ENCODE measurements at regions not wholly inside any gene's neighbourhood (a gene's known extent, or its start where the extent isn't known, plus 50 kb on each side); places are given as distances from the start of the nearest gene placed in this dataset.

GRCh38 chr5:28216939-28217360, 1178.6 kb upstream of the CDH9 start:
- peaks cover 0 to 8% (median 2%) of the 10 kb centered on the region in 4 donors for H3K4me1 Mint-ChIP-seq
- H3K27me3 Mint-ChIP-seq = no peaks in the 10 kb centered on the region
- Histone ChIP-seq H3K36me3 (ENCODE audit: insufficient read depth, low read length) (no peaks in the 10 kb centered on the region), H3K27ac (ENCODE audit: low read depth, low read length) (no peak overlapping the region), H3K4me3 (ENCODE audit: low read length in 2 of 2) (no peak overlapping the region), H3K27me3 (ENCODE audit: insufficient read depth, low read length) (no peaks in the 10 kb centered on the region), H3K9me3 (ENCODE audit: control insufficient read depth in 1 of 2, low read length in 2 of 2) (no peaks in the 10 kb centered on the region), H3K4me1 (ENCODE audit: insufficient read depth, low read length) (no peaks in the 10 kb centered on the region)
- H3K27ac Mint-ChIP-seq = no peak overlapping the region
- intact Hi-C loops (cut with micrococcal nuclease) = no loop called here
- CTCF ChIA-PET (ENCODE audit: partially characterized antibody) = no interaction called here
- no peak for DNase-seq
- H3K36me3 Mint-ChIP-seq = no peaks in the 10 kb centered on the region
- POLR2A ChIA-PET (ENCODE audit: partially characterized antibody) = no interaction called here
- H3K9me3 Mint-ChIP-seq = peaks cover 0 to 10% (median 4%) of the 10 kb centered on the region in 8 donors
- H3K4me3 Mint-ChIP-seq = no peak overlapping the region

GRCh38 chr5:28215091-28215490, 1176.7 kb upstream of the CDH9 start:
- Mint-ChIP-seq H3K36me3 (no peaks in the 10 kb centered on the region), H3K9me3 (peaks cover 0 to 15% (median 6%) of the 10 kb centered on the region in 8 donors), H3K4me3 (no peak overlapping the region)

GRCh38 chr5:28214292-28214691, 1175.9 kb upstream of the CDH9 start:
- no peak for DNase-seq
- Histone ChIP-seq H3K4me3 (ENCODE audit: low read length in 2 of 2) (no peak overlapping the region), H3K27me3 (ENCODE audit: insufficient read depth, low read length) (no peaks in the 10 kb centered on the region), H3K27ac (ENCODE audit: low read depth, low read length) (no peak overlapping the region), H3K36me3 (ENCODE audit: insufficient read depth, low read length) (no peaks in the 10 kb centered on the region), H3K4me1 (ENCODE audit: insufficient read depth, low read length) (no peaks in the 10 kb centered on the region), H3K9me3 (ENCODE audit: control insufficient read depth in 1 of 2, low read length in 2 of 2) (no peaks in the 10 kb centered on the region)
- Mint-ChIP-seq H3K27ac (no peak overlapping the region), H3K36me3 (no peaks in the 10 kb centered on the region), H3K4me3 (no peak overlapping the region), H3K4me1 (peaks cover 0 to 4% (median 2%) of the 10 kb centered on the region in 4 donors), H3K27me3 (no peaks in the 10 kb centered on the region), H3K9me3 (peaks cover 0 to 13% (median 6%) of the 10 kb centered on the region in 8 donors)
- intact Hi-C loops (cut with micrococcal nuclease) = no loop called here
- CTCF ChIA-PET (ENCODE audit: partially characterized antibody) = no interaction called here
- POLR2A ChIA-PET (ENCODE audit: partially characterized antibody) = no interaction called here

More at GRCh38 chr5:28215091-28215490, 1176.7 kb upstream of the CDH9 start:
- H3K27ac Mint-ChIP-seq = no peak overlapping the region
- H3K36me3 ChIP-seq (ENCODE audit: insufficient read depth, low read length) = no peaks in the 10 kb centered on the region
- no peaks in the 10 kb centered on the region for H3K9me3 ChIP-seq (ENCODE audit: control insufficient read depth in 1 of 2, low read length in 2 of 2)
- no peak for DNase-seq
- H3K4me1 Mint-ChIP-seq = peaks cover 0 to 8% (median 2%) of the 10 kb centered on the region in 4 donors
- ChIA-PET POLR2A (ENCODE audit: partially characterized antibody) (no interaction called here), CTCF (ENCODE audit: partially characterized antibody) (no interaction called here)
- H3K27ac ChIP-seq (ENCODE audit: low read depth, low read length) = no peak overlapping the region
- intact Hi-C loops (cut with micrococcal nuclease) = no loop called here
- H3K4me1 ChIP-seq (ENCODE audit: insufficient read depth, low read length) = no peaks in the 10 kb centered on the region
- H3K27me3 ChIP-seq (ENCODE audit: insufficient read depth, low read length) = no peaks in the 10 kb centered on the region
- H3K4me3 ChIP-seq (ENCODE audit: low read length in 2 of 2) = no peak overlapping the region
- H3K27me3 Mint-ChIP-seq = no peaks in the 10 kb centered on the region

GRCh38 chr5:28208356-28208755, 1170.0 kb upstream of the CDH9 start:
- no peaks in the 10 kb centered on the region for H3K27me3 Mint-ChIP-seq
- H3K4me1 ChIP-seq (ENCODE audit: insufficient read depth, low read length) = no peaks in the 10 kb centered on the region
- no peaks in the 10 kb centered on the region for H3K4me1 Mint-ChIP-seq
- peaks cover 0 to 11% (median 5%) of the 10 kb centered on the region in 8 donors for H3K9me3 Mint-ChIP-seq
- intact Hi-C loops (cut with micrococcal nuclease) = no loop called here
- peaks cover 0 to 3% of the 10 kb centered on the region in 2 donors for H3K9me3 ChIP-seq (ENCODE audit: control insufficient read depth in 1 of 2, low read length in 2 of 2)
- ChIA-PET CTCF (ENCODE audit: partially characterized antibody) (no interaction called here), POLR2A (ENCODE audit: partially characterized antibody) (no interaction called here)
- H3K27ac Mint-ChIP-seq = no peak overlapping the region
- H3K4me3 ChIP-seq (ENCODE audit: low read length in 2 of 2) = no peak overlapping the region
- H3K4me3 Mint-ChIP-seq = no peak overlapping the region
- no peaks in the 10 kb centered on the region for H3K36me3 Mint-ChIP-seq
- H3K36me3 ChIP-seq (ENCODE audit: insufficient read depth, low read length) = no peaks in the 10 kb centered on the region
- H3K27me3 ChIP-seq (ENCODE audit: insufficient read depth, low read length) = no peaks in the 10 kb centered on the region
- no peak overlapping the region for H3K27ac ChIP-seq (ENCODE audit: low read depth, low read length)
- DNase-seq = no peak

GRCh38 chr5:28190011-28190410, 1151.6 kb upstream of the CDH9 start:
- H3K27ac ChIP-seq (ENCODE audit: low read depth, low read length) = no peak overlapping the region
- H3K36me3 ChIP-seq (ENCODE audit: insufficient read depth, low read length) = no peaks in the 10 kb centered on the region
- POLR2A ChIA-PET (ENCODE audit: partially characterized antibody) = no interaction called here
- H3K9me3 Mint-ChIP-seq = peaks cover 0 to 12% (median 5%) of the 10 kb centered on the region in 8 donors
- no peaks in the 10 kb centered on the region for H3K36me3 Mint-ChIP-seq
- no peaks in the 10 kb centered on the region for H3K9me3 ChIP-seq (ENCODE audit: control insufficient read depth in 1 of 2, low read length in 2 of 2)
- H3K27me3 ChIP-seq (ENCODE audit: insufficient read depth, low read length) = no peaks in the 10 kb centered on the region
- H3K4me1 Mint-ChIP-seq = no peaks in the 10 kb centered on the region
- H3K4me3 ChIP-seq (ENCODE audit: low read length in 2 of 2) = no peak overlapping the region
- no peaks in the 10 kb centered on the region for H3K4me1 ChIP-seq (ENCODE audit: insufficient read depth, low read length)
- no peak overlapping the region for H3K4me3 Mint-ChIP-seq
- DNase-seq = no peak
- intact Hi-C loops (cut with micrococcal nuclease) = no loop called here
- H3K27me3 Mint-ChIP-seq = no peaks in the 10 kb centered on the region
- CTCF ChIA-PET (ENCODE audit: partially characterized antibody) = no interaction called here
- no peak overlapping the region for H3K27ac Mint-ChIP-seq

- Histone ChIP-seq H3K27me3 (ENCODE audit: insufficient read depth, low read length) (no peaks in the 10 kb centered on the region), H3K27ac (ENCODE audit: low read depth, low read length) (no peak overlapping the region), H3K9me3 (ENCODE audit: control insufficient read depth in 1 of 2, low read length in 2 of 2) (no peaks in the 10 kb centered on the region), H3K4me3 (ENCODE audit: low read length in 2 of 2) (no peak overlapping the region), H3K4me1 (ENCODE audit: insufficient read depth, low read length) (no peaks in the 10 kb centered on the region), H3K36me3 (ENCODE audit: insufficient read depth, low read length) (no peaks in the 10 kb centered on the region)
- ChIA-PET CTCF (ENCODE audit: partially characterized antibody) (no interaction called here), POLR2A (ENCODE audit: partially characterized antibody) (no interaction called here)
- Mint-ChIP-seq H3K4me1 (no peaks in the 10 kb centered on the region), H3K27me3 (no peaks in the 10 kb centered on the region), H3K36me3 (no peaks in the 10 kb centered on the region), H3K9me3 (peaks cover 3 to 22% (median 12%) of the 10 kb centered on the region in 8 donors), H3K27ac (no peak overlapping the region), H3K4me3 (no peak overlapping the region)
- DNase-seq = no peak
- intact Hi-C loops (cut with micrococcal nuclease) = no loop called here
Observed at GRCh38 chr5:28174691-28175090, 1136.3 kb upstream of the CDH9 start.

- Mint-ChIP-seq H3K9me3 (peaks cover 0 to 20% (median 5%) of the 10 kb centered on the region in 8 donors), H3K27me3 (no peaks in the 10 kb centered on the region), H3K4me1 (no peaks in the 10 kb centered on the region), H3K36me3 (no peaks in the 10 kb centered on the region), H3K4me3 (no peak overlapping the region), H3K27ac (no peak overlapping the region)
- ChIA-PET CTCF (ENCODE audit: partially characterized antibody) (no interaction called here), POLR2A (ENCODE audit: partially characterized antibody) (no interaction called here)
- no peaks in the 10 kb centered on the region for H3K27me3 ChIP-seq (ENCODE audit: insufficient read depth, low read length)
- no peaks in the 10 kb centered on the region for H3K36me3 ChIP-seq (ENCODE audit: insufficient read depth, low read length)
- H3K4me1 ChIP-seq (ENCODE audit: insufficient read depth, low read length) = no peaks in the 10 kb centered on the region
- no peak overlapping the region for H3K27ac ChIP-seq (ENCODE audit: low read depth, low read length)
- no peak overlapping the region for H3K4me3 ChIP-seq (ENCODE audit: low read length in 2 of 2)
- no peak for DNase-seq
- no peaks in the 10 kb centered on the region for H3K9me3 ChIP-seq (ENCODE audit: control insufficient read depth in 1 of 2, low read length in 2 of 2)
- intact Hi-C loops (cut with micrococcal nuclease) = no loop called here
Observed at GRCh38 chr5:28165096-28165495, 1126.7 kb upstream of the CDH9 start.

- intact Hi-C loops (cut with micrococcal nuclease) = no loop called here
- H3K4me1 ChIP-seq (ENCODE audit: insufficient read depth, low read length) = no peaks in the 10 kb centered on the region
- peaks cover 0 to 24% (median 3%) of the 10 kb centered on the region in 8 donors for H3K9me3 Mint-ChIP-seq
- ChIA-PET CTCF (ENCODE audit: partially characterized antibody) (no interaction called here), POLR2A (ENCODE audit: partially characterized antibody) (no interaction called here)
- no peaks in the 10 kb centered on the region for H3K36me3 ChIP-seq (ENCODE audit: insufficient read depth, low read length)
- H3K27ac Mint-ChIP-seq = no peak overlapping the region
- no peaks in the 10 kb centered on the region for H3K36me3 Mint-ChIP-seq
- H3K27me3 Mint-ChIP-seq = no peaks in the 10 kb centered on the region
- H3K9me3 ChIP-seq (ENCODE audit: control insufficient read depth in 1 of 2, low read length in 2 of 2) = no peaks in the 10 kb centered on the region
- no peak for DNase-seq
- no peak overlapping the region for H3K27ac ChIP-seq (ENCODE audit: low read depth, low read length)
- no peaks in the 10 kb centered on the region for H3K27me3 ChIP-seq (ENCODE audit: insufficient read depth, low read length)
- H3K4me1 Mint-ChIP-seq = no peaks in the 10 kb centered on the region
- no peak overlapping the region for H3K4me3 ChIP-seq (ENCODE audit: low read length in 2 of 2)
- no peak overlapping the region for H3K4me3 Mint-ChIP-seq
Observed at GRCh38 chr5:28164568-28164967, 1126.2 kb upstream of the CDH9 start.

Measured in CD4-positive, alpha-beta memory T cell (primary cell).